RWPE2 (cell line): ENCODE measurements at regions not wholly inside any gene's neighbourhood (a gene's known extent, or its start where the extent isn't known, plus 50 kb on each side); places are given as distances from the start of the nearest gene placed in this dataset.

Source experiments
- ATAC-seq: fragments of 200-7000 bp; cut with Tn5 transposase; 3 replicates; pipeline ENCODE4 v1.9.1; 2021; ENCODE audit warnings: low read depth
- DNase-seq: peaks from one replicate; pipeline ENCODE4 v3.0.0-alpha.2; 2020; ENCODE audit warnings: low spot score
- H3K27ac ChIP-seq: fragments of 450-650 bp; 2 replicates; pipeline ENCODE4 v1.5.1; 2017; ENCODE audit warnings: mild to moderate bottlenecking; ENCODE audit not compliant: poor library complexity, severe bottlenecking
- H3K27me3 ChIP-seq: fragments of 250-450 bp; sonication (Bioruptor Pico); 2 replicates; pipeline ENCODE4 v1.5.1; 2021; ENCODE audit warnings: mild to moderate bottlenecking, moderate library complexity; ENCODE audit not compliant: insufficient read depth, poor library complexity, severe bottlenecking
- H3K36me3 ChIP-seq: fragments of 250-450 bp; sonication (Bioruptor Pico); 2 replicates; pipeline ENCODE4 v1.5.1; 2020; ENCODE audit warnings: low read depth, mild to moderate bottlenecking, moderate library complexity
- H3K4me1 ChIP-seq: fragments of 250-450 bp; sonication (Bioruptor Pico); 2 replicates; pipeline ENCODE4 v1.5.1; 2021; ENCODE audit warnings: mild to moderate bottlenecking, moderate library complexity; ENCODE audit not compliant: insufficient read depth, poor library complexity, severe bottlenecking
- H3K4me3 ChIP-seq: fragments of 250-450 bp; sonication (Bioruptor Pico); 2 replicates; pipeline ENCODE4 v1.5.1; 2021; ENCODE audit warnings: mild to moderate bottlenecking, moderate library complexity; ENCODE audit not compliant: severe bottlenecking
- H3K9me3 ChIP-seq: fragments of 250-450 bp; sonication (Bioruptor Pico); 2 replicates; pipeline ENCODE4 v1.5.1; 2021; ENCODE audit warnings: mild to moderate bottlenecking, moderate library complexity; ENCODE audit not compliant: severe bottlenecking
- CTCF ChIP-seq: fragments of 450-650 bp; IDR thresholded peaks from one replicate; pipeline ENCODE4 v1.5.1; 2017; ENCODE audit warnings: mild to moderate bottlenecking, moderate library complexity; ENCODE audit not compliant: poor library complexity, severe bottlenecking

- Histone ChIP-seq H3K9me3 (peaks cover 10% of the 10 kb centered on the region), H3K4me3 (no peak overlapping the region), H3K27me3 (no peaks in the 10 kb centered on the region), H3K27ac (peak overlapping the region; percentile 42), H3K36me3 (no peaks in the 10 kb centered on the region), H3K4me1 (peaks cover 30% of the 10 kb centered on the region)
- ATAC-seq (peak; percentile 75), DNase-seq (no peak)
- TF ChIP-seq CTCF: no peak
These were observed 52.4 kb upstream of the CCDC190 start for GRCh38 chr1:162913345-162913744.

GRCh38 chr1:162912061-162912667 lies 51.2 kb upstream of the CCDC190 start:
- H3K27me3 ChIP-seq: no peaks in the 10 kb centered on the region
- ATAC-seq: no peak
- H3K4me1 ChIP-seq: peaks cover 34% of the 10 kb centered on the region
- TF ChIP-seq CTCF: no peak
- no peak overlapping the region for H3K27ac ChIP-seq
- no peak overlapping the region for H3K4me3 ChIP-seq
- DNase-seq: no peak
- H3K9me3 ChIP-seq: peaks cover 10% of the 10 kb centered on the region
- H3K36me3 ChIP-seq: no peaks in the 10 kb centered on the region
